ENCODE measurements at regions not wholly inside any gene's neighbourhood (a gene's known extent, or its start where the extent isn't known, plus 50 kb on each side); places are given as distances from the start of the nearest gene placed in this dataset.

GRCh38 chr7:11252705-11253272 lies 279.1 kb downstream of the PHF14 start:
- no peak overlapping the region for H2AK9ac ChIP-seq (replicated peaks; ENCODE audit: low read depth, low read length, poor library complexity)
- H2BK15ac ChIP-seq (ENCODE audit: low read depth, low read length) = no peak overlapping the region
- CTCF ChIA-PET = no interaction called here
- H3K9ac ChIP-seq (ENCODE audit: low read depth, low read length) = no peak overlapping the region
- no peak overlapping the region for H3K14ac ChIP-seq (replicated peaks; ENCODE audit: low read depth, low read length)
- ATAC-seq (ENCODE audit: low read depth) (no peak), DNase-seq (no peak)
- H2BK120ac ChIP-seq (ENCODE audit: low read depth, low read length) = no peak overlapping the region
- H3K4ac ChIP-seq (ENCODE audit: low read depth, low read length) = no peak overlapping the region
- no peak overlapping the region for H3K4me3 ChIP-seq (ENCODE audit: insufficient read depth, low read depth, low read length)
- no peak overlapping the region for H2AFZ ChIP-seq (replicated peaks; ENCODE audit: low read length, poor library complexity)
- intact Hi-C loops (cut with micrococcal nuclease) = no loop called here
- no peaks in the 10 kb centered on the region for H3K27me3 ChIP-seq (ENCODE audit: control insufficient read depth, insufficient read depth, low read length)
- H4K5ac ChIP-seq (ENCODE audit: low read depth, low read length) = no peak overlapping the region
- POLR2A ChIA-PET (ENCODE audit: unreplicated experiment) = no interaction called here
- H3K56ac ChIP-seq (ENCODE audit: extremely low read depth, insufficient read depth, low read length) = no peak overlapping the region
- no peaks in the 10 kb centered on the region for H3K79me1 ChIP-seq (ENCODE audit: low read depth in 1 of 2, low read length in 2 of 2)
- dilution Hi-C loops (cut with HindIII; ENCODE audit: low sequenced_read_pairs, unreplicated experiment) = no loop called here
- no peak overlapping the region for H2BK5ac ChIP-seq (ENCODE audit: low read depth, low read length, poor library complexity, severe bottlenecking)
- no CpG with 5 or more reads among the region's 3 CpGs for WGBS, 2 experiments (ENCODE audit: extremely low coverage in 2 of 2, insufficient read length in 1 of 2)
- TF ChIP-seq MAFK (IDR thresholded peaks at IDR 0.05; ENCODE audit: low read depth, low read length) (no peak), MAZ (IDR thresholded peaks at IDR 0.05; ENCODE audit: borderline replicate concordance, low read depth, low read length) (no peak), CEBPB (IDR thresholded peaks at IDR 0.05; ENCODE audit: low read depth, low read length) (no peak), ELK1 (IDR thresholded peaks at IDR 0.05; ENCODE audit: borderline replicate concordance, low read depth, low read length) (no peak), MXI1 (IDR thresholded peaks at IDR 0.05; ENCODE audit: borderline replicate concordance, low read depth, low read length) (no peak), SMC3 (IDR thresholded peaks at IDR 0.05; ENCODE audit: low read depth, low read length) (no peak), CHD1 (IDR thresholded peaks at IDR 0.05; ENCODE audit: low read depth, low read length) (no peak)
- no peaks in the 10 kb centered on the region for H3K9me3 ChIP-seq (ENCODE audit: control insufficient read depth, insufficient read depth, low read length)
- no peaks in the 10 kb centered on the region for H3K4me1 ChIP-seq (ENCODE audit: control insufficient read depth, insufficient read depth, low read length)
- H4K91ac ChIP-seq (ENCODE audit: insufficient read depth, low read depth, low read length) = no peak overlapping the region
- no peak overlapping the region for H4K8ac ChIP-seq (ENCODE audit: low read depth in 2 of 2, low read length in 2 of 2)
- H3K9me1 ChIP-seq (ENCODE audit: insufficient read depth, low read length) = no peaks in the 10 kb centered on the region
- no peaks in the 10 kb centered on the region for H4K20me1 ChIP-seq (ENCODE audit: insufficient read depth, low read length)
- H3K18ac ChIP-seq (ENCODE audit: low read depth, low read length) = no peak overlapping the region
- BruUV-seq (replicated peaks) = no TSS peak
- in situ Hi-C loops (cut with MboI; ENCODE audit: low sequenced_read_pairs) = no loop called here
- H2BK20ac ChIP-seq (ENCODE audit: low read depth, low read length) = no peak overlapping the region
- no peak overlapping the region for H3K4me2 ChIP-seq (ENCODE audit: low read depth, low read length)
- H3K27ac ChIP-seq (ENCODE audit: insufficient read depth, low read length) = no peak overlapping the region
- no peak overlapping the region for H2AK5ac ChIP-seq (ENCODE audit: low read depth, low read length)
- H3K23ac ChIP-seq (ENCODE audit: low read depth, low read length) = no peak overlapping the region
- H3K36me3 ChIP-seq (ENCODE audit: control insufficient read depth, insufficient read depth, low read length) = no peaks in the 10 kb centered on the region
